Superior temporal gyrus (tissue), 1 donor: ENCODE measurements at regions not wholly inside any gene's neighbourhood (a gene's known extent, or its start where the extent isn't known, plus 50 kb on each side); places are given as distances from the start of the nearest gene placed in this dataset.
A peak's percentile ranks its signal among the peaks of the same experiment; 100 is the strongest.
"Not testable (repeated sequence)": the region's sequence is repeated elsewhere in the genome, so short reads cannot be mapped to it uniquely, and the experiment has no call there.

Source experiments
- DNase-seq: peaks from one replicate; pipeline ENCODE4 v3.0.0-alpha.2; 2016; ENCODE audit errors: extremely low spot score

DNA sequence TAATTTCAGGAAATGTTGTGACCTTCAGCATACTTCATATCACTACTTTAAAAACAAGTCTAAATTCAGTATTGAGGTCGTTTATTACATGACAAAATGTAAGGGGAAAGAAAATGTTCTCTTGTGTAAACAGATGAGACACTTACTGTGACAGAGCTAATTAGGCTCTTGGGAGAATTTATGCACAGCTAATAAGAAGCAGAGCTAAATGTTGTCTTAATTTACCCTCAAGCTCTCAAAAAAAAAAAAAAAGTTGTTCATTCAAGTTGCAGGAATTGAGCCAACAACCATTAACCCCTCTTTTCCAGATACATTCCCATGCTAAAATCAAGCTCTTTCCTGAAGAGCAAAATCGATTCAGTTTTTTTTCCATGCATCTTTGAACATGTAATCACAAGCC lies 1419.4 kb downstream of the FSCB start:
- no peak for DNase-seq

DNA sequence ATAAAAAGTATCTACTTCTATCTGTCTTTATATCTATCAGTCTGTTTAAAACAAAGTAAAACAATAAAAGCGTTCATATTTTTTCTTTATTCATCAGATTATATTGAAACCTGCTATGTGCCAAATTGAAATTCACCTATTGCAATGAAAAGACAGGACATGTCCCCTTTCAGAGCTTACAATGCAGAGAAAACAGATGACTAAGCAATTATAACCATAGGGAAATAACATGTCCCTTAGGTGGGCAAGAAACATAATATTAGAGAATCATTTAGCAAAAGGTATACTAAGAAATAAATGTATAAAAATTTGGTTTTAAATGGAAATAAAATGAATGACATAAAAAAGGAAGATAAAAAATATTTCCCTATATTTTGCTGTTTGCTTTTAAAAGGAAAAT lies 1421.3 kb downstream of the FSCB start:
- no peak for DNase-seq

DNA sequence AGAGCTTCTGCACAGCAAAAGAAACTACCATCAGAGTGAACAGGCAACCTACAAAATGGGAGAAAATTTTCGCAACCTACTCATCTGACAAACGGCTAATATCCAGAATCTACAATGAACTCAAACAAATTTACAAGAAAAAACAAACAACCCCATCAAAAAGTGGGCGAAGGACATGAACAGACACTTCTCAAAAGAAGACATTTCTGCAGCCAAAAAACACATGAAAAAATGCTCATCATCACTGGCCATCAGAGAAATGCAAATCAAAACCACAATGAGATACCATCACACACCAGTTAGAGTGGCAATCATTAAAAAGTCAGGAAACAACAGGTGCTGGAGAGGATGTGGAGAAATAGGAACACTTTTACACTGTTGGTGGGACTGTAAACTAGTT lies 1439.7 kb downstream of the FSCB start:
- not testable (repeated sequence) for DNase-seq

DNA sequence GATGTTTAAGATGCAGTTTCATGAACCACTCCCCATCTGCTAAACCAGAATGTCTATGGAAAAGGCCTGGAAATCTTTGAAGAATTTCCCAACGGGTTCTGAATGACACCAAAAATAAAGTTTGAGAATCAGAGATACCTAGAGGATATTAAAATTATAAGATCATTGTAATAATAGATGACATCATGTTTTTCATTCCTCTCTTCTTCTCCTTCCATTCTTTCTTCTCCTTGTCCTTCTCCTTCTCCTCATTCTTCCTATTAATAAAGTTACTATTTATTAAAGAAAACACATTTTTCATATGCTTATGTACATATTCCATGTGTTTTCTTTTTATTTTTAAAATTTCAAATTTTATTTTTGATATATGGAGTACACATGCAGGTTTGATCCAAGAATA lies 1449.4 kb downstream of the LRFN5 start:
- no peak for DNase-seq

DNA sequence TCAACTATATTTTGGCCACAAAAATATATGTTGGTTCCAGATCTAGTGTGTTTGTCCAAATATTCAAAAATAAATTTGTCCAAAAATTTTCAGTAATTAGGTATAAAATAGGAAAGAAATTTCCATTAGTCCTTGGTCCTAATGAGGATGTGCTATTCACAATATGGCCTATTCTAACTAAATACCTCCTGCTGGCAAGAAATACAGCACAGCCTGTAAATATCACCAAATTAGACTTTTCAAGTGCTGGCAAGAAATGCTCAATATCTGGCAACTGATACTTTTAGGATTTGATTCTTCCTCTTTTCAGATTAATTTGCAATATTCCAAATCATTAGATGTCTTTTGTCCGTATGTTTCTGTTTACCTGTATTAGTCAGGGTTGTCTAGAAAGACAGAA lies 1446.2 kb downstream of the LRFN5 start:
- no peak for DNase-seq

DNA sequence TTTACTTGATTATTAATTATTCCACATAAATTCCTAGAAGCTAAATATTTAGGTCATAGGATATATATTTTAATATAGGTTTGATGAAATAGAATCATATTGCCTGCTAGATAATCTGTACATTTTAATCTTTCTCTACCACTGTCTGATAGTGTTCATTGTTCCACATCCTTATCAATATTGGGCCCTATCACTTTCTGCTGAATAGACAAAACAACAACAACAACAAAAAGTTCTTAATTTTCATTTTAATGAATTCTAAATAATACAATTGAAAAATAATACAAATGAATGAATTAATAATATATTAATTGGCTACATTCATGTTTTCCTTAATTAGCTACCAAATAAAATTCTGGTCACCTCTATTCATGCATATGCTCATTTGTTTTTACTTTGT lies 1437.2 kb downstream of the LRFN5 start:
- DNase-seq = no peak

DNA sequence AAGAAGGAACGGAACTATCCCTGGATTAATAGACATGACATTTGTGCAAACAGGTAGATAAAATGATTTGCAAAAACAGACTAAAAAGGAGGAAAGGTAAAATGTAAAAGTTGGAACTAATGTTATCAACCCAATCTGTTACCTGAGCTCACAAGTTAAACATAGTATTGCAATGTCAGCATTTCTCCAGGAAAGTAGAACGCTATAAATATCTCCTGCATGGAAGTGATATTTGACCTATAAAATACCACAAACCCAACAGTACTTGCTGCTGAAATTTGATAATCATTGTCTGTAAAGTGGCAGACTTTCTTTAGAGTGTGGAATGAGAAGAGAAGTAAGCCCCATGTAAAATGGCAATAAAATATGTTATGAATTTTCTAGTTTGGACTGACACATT lies 1435.7 kb downstream of the LRFN5 start:
- no peak for DNase-seq

DNA sequence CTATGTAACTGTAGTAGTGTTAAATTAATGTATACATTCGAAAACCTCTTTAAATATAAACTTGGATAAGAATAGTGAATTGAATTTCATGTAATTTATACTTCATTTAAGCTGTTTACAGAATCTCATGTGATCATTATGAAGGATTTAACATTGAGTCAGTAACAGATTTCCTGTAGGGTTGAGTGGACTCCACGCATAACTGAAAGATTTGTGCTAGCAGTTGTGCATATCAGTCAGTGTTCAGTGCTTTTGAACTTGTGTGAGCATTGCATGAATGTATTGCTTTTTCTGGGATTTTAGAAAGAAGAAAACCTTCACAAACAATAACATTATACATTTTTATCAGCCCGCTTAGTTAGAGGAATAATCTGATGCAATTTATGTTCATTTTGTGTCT lies 1435.3 kb downstream of the LRFN5 start:
- no peak for DNase-seq

DNA sequence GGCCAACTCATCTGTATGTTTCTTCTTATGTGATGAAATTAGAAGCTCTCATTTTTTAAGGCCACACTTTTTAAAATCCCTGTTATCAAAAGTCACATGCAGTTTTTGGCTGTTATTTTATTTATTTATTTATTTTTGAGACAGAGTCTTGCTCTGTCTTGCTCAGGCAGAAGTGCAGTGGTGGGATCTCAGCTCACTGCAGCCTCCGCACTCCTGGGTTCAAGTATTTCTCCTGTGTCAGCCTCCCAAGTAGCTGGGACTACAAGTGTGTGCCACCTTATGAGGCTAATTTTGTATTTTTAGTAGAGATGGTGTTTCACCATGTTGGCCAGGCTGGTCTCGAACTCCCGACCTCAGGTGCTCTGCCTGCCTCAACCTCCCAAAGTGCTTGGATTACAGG lies 1434.5 kb downstream of the LRFN5 start:
- DNase-seq = no peak

DNA sequence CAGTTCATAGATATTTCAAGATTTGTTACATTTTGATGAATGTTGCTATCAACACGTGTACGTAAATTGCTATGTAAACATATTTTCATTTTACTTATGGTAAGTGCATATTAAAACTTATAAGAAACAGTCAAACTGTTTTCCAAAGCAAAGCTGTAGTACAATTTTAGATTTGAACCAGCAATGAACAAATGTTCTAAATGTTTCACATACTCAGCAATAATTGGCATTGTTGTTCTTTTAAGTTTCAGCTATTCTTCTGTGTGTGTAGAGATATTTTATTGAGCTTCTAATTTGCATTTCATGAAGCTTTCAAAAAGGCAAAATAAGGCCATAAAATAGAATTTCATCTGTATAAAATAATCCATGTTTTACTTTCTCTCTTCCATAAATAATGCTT lies 1433.2 kb downstream of the LRFN5 start:
- no peak for DNase-seq

DNA sequence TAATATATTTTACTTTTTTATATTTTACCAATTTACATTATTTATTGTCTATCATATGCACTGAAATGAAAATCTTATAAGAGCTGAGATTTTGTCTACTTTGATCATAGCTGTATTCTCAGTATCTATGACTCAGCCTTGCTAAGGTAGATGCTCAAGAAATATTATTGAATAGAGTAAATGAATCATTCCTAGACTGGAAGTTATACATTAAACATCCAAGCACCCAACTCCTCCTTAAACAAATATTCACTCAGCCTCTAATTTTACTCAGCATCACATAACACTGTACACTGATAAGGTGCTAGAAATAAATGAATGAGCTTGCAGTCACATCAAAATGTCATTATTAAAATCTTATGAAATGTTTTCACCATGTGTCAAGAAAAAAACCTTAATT lies 1424.9 kb downstream of the LRFN5 start:
- no peak for DNase-seq

DNA sequence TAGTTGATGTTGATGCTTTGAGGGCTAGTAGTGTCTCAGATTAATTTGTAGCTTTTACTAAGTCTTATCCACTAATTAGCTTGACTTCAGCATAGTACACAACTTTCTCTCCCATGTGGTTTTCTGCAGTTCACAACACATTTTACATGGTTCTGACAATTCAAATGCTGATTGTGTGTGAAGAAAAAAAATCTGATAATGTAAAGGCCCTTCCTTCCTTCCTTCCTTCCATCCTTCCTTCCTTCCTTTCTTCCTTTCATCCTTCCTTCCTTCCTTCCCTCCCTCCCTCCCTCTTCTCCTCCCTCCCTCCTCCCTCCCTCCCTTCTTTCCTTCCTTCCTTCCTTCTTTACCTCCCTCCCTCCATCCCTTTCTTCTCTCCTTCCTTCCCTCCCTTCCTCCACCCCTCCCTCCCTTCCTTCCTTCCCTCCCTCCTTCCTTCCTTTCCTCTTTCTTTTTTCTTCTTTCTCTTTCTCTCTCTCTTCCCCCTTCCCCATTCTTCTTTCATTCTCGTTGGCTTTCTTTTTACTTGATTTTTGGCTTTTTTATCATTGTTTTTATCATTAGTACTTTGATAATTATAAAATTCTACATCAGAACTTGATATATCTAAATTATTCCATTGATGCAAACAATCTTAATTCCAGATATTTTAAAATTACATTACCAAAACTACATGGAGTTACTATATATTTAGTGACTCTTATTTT lies 1415.6 kb downstream of the LRFN5 start:
- DNase-seq = no peak

DNA sequence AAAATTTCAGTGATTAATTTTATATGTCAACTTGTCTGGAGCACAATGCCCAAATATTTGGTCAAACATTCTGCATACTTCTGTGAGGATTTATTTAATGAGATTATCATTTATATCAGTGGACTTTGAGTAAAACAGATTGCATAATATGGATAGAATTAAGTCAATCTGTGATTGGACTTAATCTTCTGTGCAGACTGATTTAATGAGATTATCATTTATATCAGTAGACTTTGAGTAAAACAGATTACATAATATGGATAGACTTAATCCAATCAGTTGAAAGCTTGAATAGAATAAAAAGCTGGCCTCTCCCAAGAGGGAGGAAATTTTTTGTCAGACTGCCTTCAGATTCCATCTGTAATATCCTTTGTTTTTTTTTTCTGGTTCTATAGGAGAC lies 1413.2 kb downstream of the LRFN5 start:
- DNase-seq = no peak

DNA sequence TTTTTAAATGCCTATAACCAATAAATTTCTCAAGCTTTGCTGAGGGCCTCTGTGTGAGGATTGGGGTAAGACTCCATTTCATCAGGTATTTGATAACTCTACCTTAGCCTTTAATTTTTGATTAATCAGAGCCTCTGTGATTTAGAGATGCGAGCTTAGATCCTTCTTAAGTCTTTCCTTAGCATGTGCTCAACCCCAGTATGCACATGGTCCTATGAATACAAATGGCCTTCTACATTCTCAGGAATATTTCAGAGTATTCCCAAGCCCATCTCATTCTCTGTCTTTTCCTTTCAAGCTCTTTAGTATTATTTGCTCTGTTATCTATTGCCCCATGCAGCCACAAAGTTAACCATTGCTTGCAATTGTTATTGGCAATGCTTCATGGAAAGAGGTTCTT lies 1407.7 kb downstream of the LRFN5 start:
- no peak for DNase-seq

DNA sequence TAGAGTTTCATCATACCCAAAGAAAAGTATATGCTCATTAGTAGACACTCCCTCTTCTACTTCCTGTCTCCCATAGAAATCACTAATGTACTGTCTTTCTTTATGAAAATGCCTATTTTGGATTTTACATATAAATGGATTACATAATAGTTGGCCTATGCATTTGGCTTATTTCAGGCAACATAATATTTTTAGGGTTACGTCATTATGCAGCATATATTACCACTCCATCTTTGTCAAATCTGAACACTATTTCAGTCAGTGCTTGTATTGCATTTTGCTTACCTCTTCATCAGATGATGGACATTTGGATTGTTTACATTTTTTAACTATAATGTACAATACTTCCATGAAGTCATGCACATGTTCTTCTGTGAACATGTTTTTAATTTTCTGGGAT lies 1406.1 kb downstream of the LRFN5 start:
- no peak for DNase-seq

DNA sequence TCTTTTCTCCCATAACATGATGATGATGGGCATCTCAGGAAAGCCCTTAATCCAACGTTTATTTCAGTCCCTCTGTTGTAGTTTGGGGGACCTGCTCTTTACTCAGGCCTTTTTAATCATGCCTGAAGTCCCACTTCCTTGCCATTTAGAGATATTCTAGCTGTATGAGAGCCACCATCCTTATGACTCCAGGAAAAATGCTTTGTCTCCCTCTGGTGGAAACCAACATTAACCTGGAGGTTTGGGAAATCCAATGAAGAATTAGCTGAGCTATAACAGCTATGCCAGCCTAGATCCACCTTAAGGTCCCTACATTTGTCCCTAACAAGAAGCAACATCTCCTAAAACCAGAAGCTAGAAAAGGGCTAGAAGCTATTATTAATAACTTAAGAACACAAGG lies 1399.1 kb downstream of the LRFN5 start:
- peak; percentile 39 for DNase-seq

DNA sequence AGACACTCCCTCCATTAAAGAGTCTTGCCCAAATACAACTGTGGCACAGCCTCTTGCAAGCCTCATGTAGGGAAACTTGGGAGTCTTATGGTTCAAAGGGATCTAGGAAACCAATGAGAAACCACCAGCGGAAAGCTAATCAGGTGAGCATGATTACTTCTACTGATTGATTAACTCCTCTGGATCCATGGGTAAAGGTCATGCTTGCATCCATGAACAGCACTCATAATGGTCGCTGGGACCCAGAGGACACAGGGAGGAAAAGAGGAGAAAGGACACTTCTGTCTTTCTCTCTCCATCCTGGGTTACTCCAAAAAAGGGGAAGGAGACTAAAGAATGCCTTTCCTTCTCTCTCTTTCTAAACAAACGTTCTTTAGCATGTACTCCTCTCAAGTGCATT lies 1397.2 kb downstream of the LRFN5 start:
- no peak for DNase-seq

DNA sequence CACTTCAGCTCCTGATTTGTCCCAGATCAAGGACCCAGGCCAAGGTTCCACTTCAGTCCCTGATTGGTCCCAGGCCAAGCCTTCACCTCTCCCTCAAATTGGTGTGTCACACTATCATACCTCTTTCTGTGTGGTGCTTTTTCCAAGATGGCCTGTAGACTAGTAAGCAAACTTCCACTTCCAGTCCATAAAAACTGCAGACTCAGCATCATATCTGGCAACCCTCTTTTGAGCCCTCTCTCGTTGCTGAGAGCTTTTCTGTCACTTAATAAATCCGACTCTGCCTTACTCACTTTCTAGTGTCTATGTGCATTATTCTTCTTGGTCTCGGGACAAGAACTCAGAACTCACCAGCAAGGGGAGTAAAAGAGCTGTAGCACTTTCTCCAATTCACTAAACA lies 1395.1 kb downstream of the LRFN5 start:
- no peak for DNase-seq

DNA sequence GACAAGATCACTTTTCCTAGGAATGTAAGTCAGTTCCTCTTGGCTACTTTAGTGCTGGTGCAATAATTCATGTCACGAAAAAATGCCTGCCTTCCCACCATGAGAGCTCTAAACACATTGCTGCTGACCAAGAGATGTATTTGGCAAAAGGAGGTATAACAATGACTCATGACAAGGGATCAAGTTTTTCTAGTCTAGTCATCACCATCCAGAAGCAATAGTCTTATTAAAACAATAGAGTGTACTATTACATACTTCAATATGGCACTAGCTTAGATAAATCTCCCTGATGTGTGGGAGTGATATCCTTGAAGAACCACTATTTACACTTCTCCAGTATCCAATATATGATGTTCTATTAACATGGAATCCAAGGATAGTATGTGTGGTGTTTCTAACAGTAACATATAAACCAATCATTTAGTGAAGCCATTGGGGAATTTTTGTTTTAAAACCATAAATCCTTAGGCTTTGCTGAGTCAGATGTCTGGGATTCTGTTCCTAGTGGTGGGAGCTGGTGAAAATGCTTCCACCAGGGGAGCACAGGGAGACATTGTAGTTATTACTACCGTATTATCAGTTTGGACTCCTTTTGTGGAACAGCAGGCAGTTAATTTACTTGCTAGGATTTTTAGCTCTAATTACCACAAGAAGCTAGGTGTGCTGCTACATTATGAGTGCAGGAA lies 1387.5 kb downstream of the LRFN5 start:
- no peak for DNase-seq

DNA sequence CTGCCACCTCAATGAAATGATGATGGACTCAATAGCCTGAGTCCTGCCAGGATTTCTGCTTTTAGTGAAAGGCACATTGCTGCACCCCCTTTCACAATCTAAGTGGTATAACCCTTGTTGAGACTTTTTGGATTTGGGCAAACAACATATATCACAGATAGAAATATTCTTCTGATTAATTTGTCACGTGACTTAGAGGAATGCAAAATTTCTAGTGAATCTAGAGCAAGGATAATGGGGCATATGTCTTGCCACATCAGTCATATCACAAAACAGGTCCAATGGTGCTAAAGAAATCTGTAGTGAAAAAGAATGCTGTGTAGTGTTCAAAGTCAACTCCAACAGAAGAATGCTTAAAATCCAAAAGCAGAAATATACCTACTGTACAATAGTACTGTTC lies 1386.3 kb downstream of the LRFN5 start:
- no peak for DNase-seq

DNA sequence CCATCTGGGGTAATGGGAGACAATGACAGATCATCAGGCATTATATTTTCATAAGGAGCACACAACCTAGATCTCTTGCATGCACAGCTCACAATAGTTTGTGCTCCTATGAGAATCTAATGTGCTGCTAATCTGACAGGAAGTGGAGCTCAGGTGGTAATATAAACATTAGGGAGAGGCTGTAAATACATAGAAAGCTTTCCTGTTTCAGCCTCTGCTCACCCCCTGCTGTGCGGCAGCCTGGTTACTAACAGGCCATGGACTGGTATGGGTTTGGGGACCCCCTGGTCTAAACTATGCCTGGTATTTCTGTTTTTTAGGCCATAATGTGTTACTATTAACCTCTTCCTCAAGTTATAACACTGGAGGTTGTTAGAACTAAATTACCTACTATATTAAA lies 1373.7 kb downstream of the LRFN5 start:
- no peak for DNase-seq

DNA sequence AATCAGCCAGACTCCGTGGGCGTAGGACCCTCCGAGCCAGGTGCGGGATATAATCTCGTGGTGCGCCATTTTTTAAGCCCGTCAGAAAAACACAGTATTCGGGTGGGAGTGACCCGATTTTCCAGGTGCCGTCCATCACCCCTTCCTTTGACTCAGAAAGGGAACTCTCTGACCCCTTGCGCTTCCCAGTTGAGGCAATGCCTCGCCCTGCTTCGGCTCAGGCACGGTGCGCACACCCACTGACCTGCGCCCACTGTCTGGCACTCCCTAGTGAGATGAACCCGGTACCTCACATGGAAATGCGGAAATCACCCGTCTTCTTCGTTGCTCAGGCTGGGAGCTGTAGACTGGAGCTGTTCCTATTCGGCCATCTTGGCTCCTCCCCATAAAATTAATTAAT lies 1366.5 kb downstream of the LRFN5 start:
- not testable (repeated sequence) for DNase-seq

DNA sequence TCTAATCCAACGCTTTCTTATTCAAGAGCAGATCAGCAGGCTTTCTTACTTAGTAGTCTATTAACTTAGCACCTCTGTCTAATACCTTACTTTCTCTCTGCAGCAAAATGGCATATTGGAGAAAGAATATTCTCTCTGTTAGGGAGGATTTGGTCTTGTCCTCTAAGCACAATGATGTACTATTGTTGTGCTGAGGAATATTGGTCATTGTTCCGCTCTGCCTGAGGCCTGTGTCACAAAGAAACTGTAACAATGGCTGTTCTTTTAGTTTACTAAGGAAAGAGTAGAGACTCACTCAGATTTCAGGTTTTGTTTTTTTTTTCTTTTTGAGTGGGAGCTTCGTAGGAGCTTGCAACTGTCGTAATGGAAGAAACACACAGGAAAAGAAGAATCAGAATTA lies 1358.8 kb downstream of the LRFN5 start:
- peak; percentile 82 for DNase-seq

DNA sequence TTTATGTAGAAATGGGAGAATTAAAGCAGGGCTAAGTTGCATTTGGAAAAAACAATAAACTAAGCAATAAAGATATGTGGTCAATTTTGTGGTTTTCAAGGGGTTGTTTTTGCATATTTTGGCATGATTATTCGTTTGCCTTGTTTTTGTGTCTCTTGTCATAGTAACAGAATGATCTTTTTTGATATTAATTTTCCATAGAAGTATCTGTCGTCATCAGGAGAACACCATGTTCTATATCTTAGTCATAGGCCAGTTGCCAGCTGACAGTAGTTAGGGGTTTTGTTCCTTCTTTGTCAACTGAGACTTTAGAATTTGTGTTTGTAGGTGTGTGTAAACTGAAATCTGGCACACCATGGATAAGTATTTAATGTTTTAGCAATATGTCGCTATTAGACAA lies 1354.8 kb downstream of the LRFN5 start:
- DNase-seq = no peak
